ENCODE measurements at regions not wholly inside any gene's neighbourhood (a gene's known extent, or its start where the extent isn't known, plus 50 kb on each side); places are given as distances from the start of the nearest gene placed in this dataset.

GRCh38 chr18:72360634-72361033 is 183.5 kb downstream of the CBLN2 start:
- H3K4me2 ChIP-seq (replicated peaks; ENCODE audit: extremely low read depth, low read length, poor library complexity, severe bottlenecking), result no peak overlapping the region
- no CpG with 5 or more reads among the region's 4 CpGs for WGBS (ENCODE audit: insufficient coverage)
- peaks cover 0 to 2% (median 0%) of the 10 kb centered on the region in 3 donors for H3K27me3 Mint-ChIP-seq (ENCODE audit: low read depth in 3 of 3)

GRCh38 chr18:72342933-72343332 is 201.2 kb downstream of the CBLN2 start:
- no CpG with 5 or more reads among the region's 2 CpGs for WGBS (ENCODE audit: insufficient coverage)
- DNase-seq, result no peak
- H3K4me3 ChIP-seq (replicated peaks in 1 of 3; ENCODE audit: low read depth in 2 of 3, low read length in 3 of 3), result no peak overlapping the region
- no peaks in the 10 kb centered on the region for H3K36me3 ChIP-seq (replicated peaks in 1 of 2; ENCODE audit: control insufficient read depth in 1 of 2, insufficient read depth in 2 of 2, low read length in 2 of 2)
- Mint-ChIP-seq H3K27ac (no peak overlapping the region), H3K36me3 (no peaks in the 10 kb centered on the region), H3K4me3 (no peak overlapping the region), H3K4me1 (no peaks in the 10 kb centered on the region), H3K27me3 (ENCODE audit: low read depth in 3 of 3) (no peaks in the 10 kb centered on the region), H3K9me3 (peaks cover 0 to 2% (median 0%) of the 10 kb centered on the region in 7 donors)
- H3K27me3 ChIP-seq (ENCODE audit: control insufficient read depth in 2 of 2, insufficient read depth in 2 of 2, low read length in 2 of 2), result no peaks in the 10 kb centered on the region
- H3K4me2 ChIP-seq (replicated peaks; ENCODE audit: extremely low read depth, low read length, poor library complexity, severe bottlenecking), result no peak overlapping the region
- H4K20me1 ChIP-seq (ENCODE audit: insufficient read depth, low read length), result no peaks in the 10 kb centered on the region
- intact Hi-C loops (cut with micrococcal nuclease), result no loop called here
- H2AFZ ChIP-seq (ENCODE audit: insufficient read depth, low read depth, low read length, poor library complexity, severe bottlenecking), result no peak overlapping the region
- no peaks in the 10 kb centered on the region for H3K79me2 ChIP-seq (ENCODE audit: insufficient read depth, low read length)
- H3K4me1 ChIP-seq (ENCODE audit: control insufficient read depth in 1 of 2, insufficient read depth in 2 of 2, low read length in 2 of 2), result no peaks in the 10 kb centered on the region
- H3K9me3 ChIP-seq (replicated peaks in 1 of 2; ENCODE audit: control insufficient read depth in 1 of 2, insufficient read depth in 1 of 2, low read length in 2 of 2), result no peaks in the 10 kb centered on the region
- no peak overlapping the region for H3K27ac ChIP-seq (ENCODE audit: low read depth in 1 of 2, low read length in 2 of 2)
- no peak overlapping the region for H3K9ac ChIP-seq (ENCODE audit: insufficient read depth, low read length, poor library complexity, severe bottlenecking)
- TF ChIP-seq CTCF (IDR thresholded peaks at IDR 0.05), result no peak

More at GRCh38 chr18:72360634-72361033, 183.5 kb downstream of the CBLN2 start:
- Histone ChIP-seq H3K9me3 (replicated peaks in 1 of 2; ENCODE audit: control insufficient read depth in 1 of 2, insufficient read depth in 1 of 2, low read length in 2 of 2) (no peaks in the 10 kb centered on the region), H3K4me1 (ENCODE audit: control insufficient read depth in 1 of 2, insufficient read depth in 2 of 2, low read length in 2 of 2) (no peaks in the 10 kb centered on the region), H3K9ac (ENCODE audit: insufficient read depth, low read length, poor library complexity, severe bottlenecking) (no peak overlapping the region), H3K27ac (ENCODE audit: low read depth in 1 of 2, low read length in 2 of 2) (no peak overlapping the region), H3K79me2 (ENCODE audit: insufficient read depth, low read length) (no peaks in the 10 kb centered on the region), H3K36me3 (replicated peaks in 1 of 2; ENCODE audit: control insufficient read depth in 1 of 2, insufficient read depth in 2 of 2, low read length in 2 of 2) (no peaks in the 10 kb centered on the region), H4K20me1 (ENCODE audit: insufficient read depth, low read length) (no peaks in the 10 kb centered on the region), H3K4me3 (replicated peaks in 1 of 3; ENCODE audit: low read depth in 2 of 3, low read length in 3 of 3) (no peak overlapping the region), H2AFZ (ENCODE audit: insufficient read depth, low read depth, low read length, poor library complexity, severe bottlenecking) (no peak overlapping the region), H3K27me3 (ENCODE audit: control insufficient read depth in 2 of 2, insufficient read depth in 2 of 2, low read length in 2 of 2) (no peaks in the 10 kb centered on the region)
- Mint-ChIP-seq H3K4me1 (no peaks in the 10 kb centered on the region), H3K36me3 (no peaks in the 10 kb centered on the region), H3K4me3 (no peak overlapping the region), H3K9me3 (peaks cover 0 to 7% (median 2%) of the 10 kb centered on the region in 7 donors), H3K27ac (no peak overlapping the region)
- no peak for TF ChIP-seq CTCF (IDR thresholded peaks at IDR 0.05)
- DNase-seq, result no peak
- intact Hi-C loops (cut with micrococcal nuclease), result no loop called here

Measured in CD14-positive monocyte (primary cell).